HG03060 (cell line): ENCODE measurements at regions not wholly inside any gene's neighbourhood (a gene's known extent, or its start where the extent isn't known, plus 50 kb on each side); places are given as distances from the start of the nearest gene placed in this dataset.

ENCODE experiments used
- ATAC-seq: cut with Tn5 transposase; IDR thresholded peaks from one replicate; pipeline ENCODE4 v1.9.1; 2021; ENCODE audit warnings: low read depth, moderate number of reproducible peaks; ENCODE audit not compliant: unreplicated experiment

- ATAC-seq = no peak
These were observed 142.4 kb upstream of the IL12A start for GRCh38 chr3:159846255-159846654.

- ATAC-seq = no peak
These were observed 140.1 kb upstream of the IL12A start for GRCh38 chr3:159848348-159849118.

- ATAC-seq = no peak
These were observed 138.2 kb upstream of the IL12A start for GRCh38 chr3:159850481-159850880.

- ATAC-seq = no peak
These were observed 136.4 kb upstream of the IL12A start for GRCh38 chr3:159852266-159852665.

GRCh38 chr3:159852821-159853505, 135.7 kb upstream of the IL12A start:
- no peak for ATAC-seq

GRCh38 chr3:159853506-159853864, 135.2 kb upstream of the IL12A start:
- no peak for ATAC-seq

GRCh38 chr3:159854500-159855124, 134.0 kb upstream of the IL12A start:
- no peak for ATAC-seq

GRCh38 chr3:159855599-159856346, 132.9 kb upstream of the IL12A start:
- ATAC-seq = no peak

GRCh38 chr3:159856590-159857104, 132.0 kb upstream of the IL12A start:
- no peak for ATAC-seq

GRCh38 chr3:159857840-159858239, 130.8 kb upstream of the IL12A start:
- ATAC-seq = no peak

GRCh38 chr3:159858650-159859049, 130.0 kb upstream of the IL12A start:
- ATAC-seq = no peak

GRCh38 chr3:159859424-159859823, 129.2 kb upstream of the IL12A start:
- ATAC-seq = no peak

GRCh38 chr3:159859836-159860235, 128.8 kb upstream of the IL12A start:
- ATAC-seq = no peak

- no peak for ATAC-seq
These were observed 128.1 kb upstream of the IL12A start for GRCh38 chr3:159860269-159861116.

GRCh38 chr3:159861369-159861987, 127.2 kb upstream of the IL12A start:
- peak; percentile 51 for ATAC-seq

GRCh38 chr3:159865041-159865579, 123.5 kb upstream of the IL12A start:
- ATAC-seq = no peak

GRCh38 chr3:159866201-159866746, 122.4 kb upstream of the IL12A start:
- ATAC-seq = no peak

GRCh38 chr3:159867372-159867771, 121.3 kb upstream of the IL12A start:
- no peak for ATAC-seq

- no peak for ATAC-seq
These were observed 117.9 kb upstream of the IL12A start for GRCh38 chr3:159870723-159871122.
